ENCODE measurements at regions not wholly inside any gene's neighbourhood (a gene's known extent, or its start where the extent isn't known, plus 50 kb on each side); places are given as distances from the start of the nearest gene placed in this dataset.

- TF ChIP-seq POLR2AphosphoS5 (IDR thresholded peaks at IDR 0.05) (no peak), CTCF (IDR thresholded peaks at IDR 0.05 in 8 of 11, conservative IDR thresholded peaks at IDR 0.05 in 3 of 11) (peak; percentile 45 to 85 (median 79)), POLR2A (IDR thresholded peaks at IDR 0.05) (no peak)
Measured at GRCh38 chr20:53869466-53870258, 200.7 kb downstream of the BCAS1 start.

Measured in spleen (tissue), 7 donors.